ENCODE measurements at regions not wholly inside any gene's neighbourhood (a gene's known extent, or its start where the extent isn't known, plus 50 kb on each side); places are given as distances from the start of the nearest gene placed in this dataset.

DNA sequence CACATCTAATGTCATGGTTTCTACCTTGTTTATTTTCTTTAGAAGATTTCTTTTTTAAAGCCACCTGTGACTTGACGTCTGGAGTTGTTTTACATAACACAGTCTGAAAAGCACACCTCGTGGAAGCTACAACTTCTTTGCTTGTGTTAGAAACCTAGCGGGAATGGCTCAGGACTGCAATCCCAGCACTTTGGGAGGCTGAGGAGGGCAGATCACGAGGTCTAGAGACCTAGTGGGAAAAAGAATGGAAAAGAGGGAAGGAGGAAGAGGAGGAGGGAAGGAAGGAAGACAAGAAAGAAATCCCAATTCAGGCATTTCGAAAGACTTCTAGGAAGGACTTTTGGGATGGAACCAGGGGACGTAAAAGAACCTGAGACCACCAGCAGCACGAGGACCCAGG lies 146.3 kb upstream of the CELF2 start:
- TF ChIP-seq TEAD4 (IDR thresholded peaks at IDR 0.05) (no peak), EGR1 (IDR thresholded peaks at IDR 0.05) (no peak), ZBTB7A (IDR thresholded peaks at IDR 0.05; ENCODE audit: low read depth) (no peak), TAF1 (IDR thresholded peaks at IDR 0.05; ENCODE audit: low read depth) (no peak), NFIC (IDR thresholded peaks at IDR 0.05) (no peak), YY1 (IDR thresholded peaks at IDR 0.05; ENCODE audit: low read depth) (no peak), RAD21 (IDR thresholded peaks at IDR 0.05; ENCODE audit: low read depth) (no peak), EP300 (IDR thresholded peaks at IDR 0.05; ENCODE audit: borderline replicate concordance) (no peak), TCF12 (IDR thresholded peaks at IDR 0.05; ENCODE audit: low read depth) (no peak), FOXM1 (IDR thresholded peaks at IDR 0.05; ENCODE audit: borderline replicate concordance, low read depth) (no peak)
- TF ChIP-seq, protein P1, sequence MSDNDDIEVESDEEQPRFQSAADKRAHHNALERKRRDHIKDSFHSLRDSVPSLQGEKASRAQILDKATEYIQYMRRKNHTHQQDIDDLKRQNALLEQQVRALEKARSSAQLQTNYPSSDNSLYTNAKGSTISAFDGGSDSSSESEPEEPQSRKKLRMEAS (IDR thresholded peaks at IDR 0.05), result no peak
- TF ChIP-seq, protein P2, sequence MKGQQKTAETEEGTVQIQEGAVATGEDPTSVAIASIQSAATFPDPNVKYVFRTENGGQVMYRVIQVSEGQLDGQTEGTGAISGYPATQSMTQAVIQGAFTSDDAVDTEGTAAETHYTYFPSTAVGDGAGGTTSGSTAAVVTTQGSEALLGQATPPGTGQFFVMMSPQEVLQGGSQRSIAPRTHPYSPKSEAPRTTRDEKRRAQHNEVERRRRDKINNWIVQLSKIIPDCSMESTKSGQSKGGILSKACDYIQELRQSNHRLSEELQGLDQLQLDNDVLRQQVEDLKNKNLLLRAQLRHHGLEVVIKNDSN (IDR thresholded peaks at IDR 0.05), result no peak

DNA sequence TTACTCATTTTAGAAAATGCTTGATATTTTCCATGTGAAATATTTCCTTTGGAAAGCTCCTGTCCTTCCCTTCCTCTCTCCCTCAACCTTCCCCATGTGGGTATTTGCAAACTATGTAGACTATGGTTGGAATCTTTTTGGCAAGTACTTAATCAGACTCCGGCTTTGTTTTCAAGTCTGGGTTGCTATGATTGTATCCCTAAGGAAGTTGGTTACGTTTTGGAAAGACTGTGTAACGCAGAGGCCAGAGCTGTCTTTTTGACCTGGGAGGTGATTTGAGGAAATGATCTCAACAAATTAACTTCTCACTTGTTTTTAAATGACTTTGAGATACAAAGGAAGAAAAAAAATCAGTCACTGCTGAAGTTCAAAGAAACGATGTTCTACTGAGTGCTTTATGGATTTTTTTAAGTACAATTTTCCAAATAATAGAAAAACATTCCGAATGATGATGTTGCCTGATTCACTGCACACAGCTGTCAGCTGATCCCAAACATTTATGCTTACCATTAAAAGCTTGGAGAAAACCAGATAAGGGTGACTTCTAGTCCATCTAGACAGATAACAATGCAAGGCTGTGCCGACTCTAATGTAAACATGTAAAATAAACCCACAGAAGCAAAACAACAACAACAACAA lies 145.5 kb upstream of the CELF2 start:
- TF ChIP-seq, protein P2 (IDR thresholded peaks at IDR 0.05), result no peak
- TF ChIP-seq TCF12 (IDR thresholded peaks at IDR 0.05; ENCODE audit: low read depth), result no peak
- TF ChIP-seq CEBPB (IDR thresholded peaks at IDR 0.05), result no peak
- no peak for TF ChIP-seq EP300 (IDR thresholded peaks at IDR 0.05; ENCODE audit: borderline replicate concordance)
- TF ChIP-seq ZBTB7A (IDR thresholded peaks at IDR 0.05; ENCODE audit: low read depth), result no peak
- TF ChIP-seq FOXM1 (IDR thresholded peaks at IDR 0.05; ENCODE audit: borderline replicate concordance, low read depth), result no peak
- TF ChIP-seq CREB1 (IDR thresholded peaks at IDR 0.05; ENCODE audit: low read depth), result no peak
- TF ChIP-seq, protein P1 (IDR thresholded peaks at IDR 0.05), result no peak
- TF ChIP-seq RAD21 (IDR thresholded peaks at IDR 0.05; ENCODE audit: low read depth), result no peak
- TF ChIP-seq YY1 (IDR thresholded peaks at IDR 0.05; ENCODE audit: low read depth), result no peak
- no peak for TF ChIP-seq EGR1 (IDR thresholded peaks at IDR 0.05)
- TF ChIP-seq, protein P3, sequence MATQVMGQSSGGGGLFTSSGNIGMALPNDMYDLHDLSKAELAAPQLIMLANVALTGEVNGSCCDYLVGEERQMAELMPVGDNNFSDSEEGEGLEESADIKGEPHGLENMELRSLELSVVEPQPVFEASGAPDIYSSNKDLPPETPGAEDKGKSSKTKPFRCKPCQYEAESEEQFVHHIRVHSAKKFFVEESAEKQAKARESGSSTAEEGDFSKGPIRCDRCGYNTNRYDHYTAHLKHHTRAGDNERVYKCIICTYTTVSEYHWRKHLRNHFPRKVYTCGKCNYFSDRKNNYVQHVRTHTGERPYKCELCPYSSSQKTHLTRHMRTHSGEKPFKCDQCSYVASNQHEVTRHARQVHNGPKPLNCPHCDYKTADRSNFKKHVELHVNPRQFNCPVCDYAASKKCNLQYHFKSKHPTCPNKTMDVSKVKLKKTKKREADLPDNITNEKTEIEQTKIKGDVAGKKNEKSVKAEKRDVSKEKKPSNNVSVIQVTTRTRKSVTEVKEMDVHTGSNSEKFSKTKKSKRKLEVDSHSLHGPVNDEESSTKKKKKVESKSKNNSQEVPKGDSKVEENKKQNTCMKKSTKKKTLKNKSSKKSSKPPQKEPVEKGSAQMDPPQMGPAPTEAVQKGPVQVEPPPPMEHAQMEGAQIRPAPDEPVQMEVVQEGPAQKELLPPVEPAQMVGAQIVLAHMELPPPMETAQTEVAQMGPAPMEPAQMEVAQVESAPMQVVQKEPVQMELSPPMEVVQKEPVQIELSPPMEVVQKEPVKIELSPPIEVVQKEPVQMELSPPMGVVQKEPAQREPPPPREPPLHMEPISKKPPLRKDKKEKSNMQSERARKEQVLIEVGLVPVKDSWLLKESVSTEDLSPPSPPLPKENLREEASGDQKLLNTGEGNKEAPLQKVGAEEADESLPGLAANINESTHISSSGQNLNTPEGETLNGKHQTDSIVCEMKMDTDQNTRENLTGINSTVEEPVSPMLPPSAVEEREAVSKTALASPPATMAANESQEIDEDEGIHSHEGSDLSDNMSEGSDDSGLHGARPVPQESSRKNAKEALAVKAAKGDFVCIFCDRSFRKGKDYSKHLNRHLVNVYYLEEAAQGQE (IDR thresholded peaks at IDR 0.05; ENCODE audit: low read depth), result no peak
- TF ChIP-seq TEAD4 (IDR thresholded peaks at IDR 0.05), result no peak
- TF ChIP-seq NFIC (IDR thresholded peaks at IDR 0.05), result no peak
- TF ChIP-seq TAF1 (IDR thresholded peaks at IDR 0.05; ENCODE audit: low read depth), result no peak

DNA sequence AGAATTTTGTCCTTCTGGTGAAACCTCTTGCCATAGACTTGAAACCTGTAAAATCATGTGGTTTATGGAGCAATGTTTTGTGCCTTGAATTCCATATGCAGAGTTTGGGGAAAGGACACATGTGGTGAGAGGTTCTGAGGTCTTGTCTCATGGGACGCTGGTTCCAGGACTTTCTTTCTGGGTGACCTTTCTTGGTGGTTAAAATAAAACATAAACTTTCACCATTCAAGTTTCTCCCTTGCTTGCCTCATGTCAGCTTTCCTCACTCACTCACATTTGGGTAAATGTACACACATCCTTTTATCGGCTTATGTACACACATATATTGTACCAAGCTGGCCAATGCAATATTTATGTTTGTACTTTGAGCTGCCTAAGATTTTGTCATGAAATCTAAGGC lies 144.9 kb upstream of the CELF2 start:
- TF ChIP-seq, protein P2 (IDR thresholded peaks at IDR 0.05), result no peak
- TF ChIP-seq EGR1 (IDR thresholded peaks at IDR 0.05) (no peak), TAF1 (IDR thresholded peaks at IDR 0.05; ENCODE audit: low read depth) (no peak), CREB1 (IDR thresholded peaks at IDR 0.05; ENCODE audit: low read depth) (no peak), CEBPB (IDR thresholded peaks at IDR 0.05) (no peak), EP300 (IDR thresholded peaks at IDR 0.05; ENCODE audit: borderline replicate concordance) (no peak), RAD21 (IDR thresholded peaks at IDR 0.05; ENCODE audit: low read depth) (no peak), NFIC (IDR thresholded peaks at IDR 0.05) (no peak), FOXM1 (IDR thresholded peaks at IDR 0.05; ENCODE audit: borderline replicate concordance, low read depth) (no peak), ZBTB7A (IDR thresholded peaks at IDR 0.05; ENCODE audit: low read depth) (no peak), TCF12 (IDR thresholded peaks at IDR 0.05; ENCODE audit: low read depth) (no peak), YY1 (IDR thresholded peaks at IDR 0.05; ENCODE audit: low read depth) (no peak), TEAD4 (IDR thresholded peaks at IDR 0.05) (no peak)
- TF ChIP-seq, protein P3 (IDR thresholded peaks at IDR 0.05; ENCODE audit: low read depth), result no peak
- TF ChIP-seq, protein P1 (IDR thresholded peaks at IDR 0.05), result no peak

DNA sequence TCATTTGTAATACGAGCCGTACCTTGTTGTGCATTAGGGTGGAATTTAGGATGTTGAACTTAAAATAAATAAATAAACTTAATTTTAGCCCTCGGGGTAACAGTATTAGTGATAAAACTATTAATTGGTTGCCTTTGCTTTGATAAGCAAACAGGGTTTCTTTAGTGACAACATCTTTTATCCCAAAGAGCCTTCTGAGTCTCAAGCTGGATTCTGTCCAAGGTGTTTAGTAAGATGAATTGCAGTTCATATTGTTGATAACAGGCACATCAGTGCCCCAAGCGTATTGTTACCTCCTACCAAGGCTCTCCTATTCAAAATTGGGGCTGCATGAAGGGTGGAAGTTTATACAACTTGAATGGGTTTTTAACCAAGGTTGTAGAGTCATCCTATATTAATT lies 144.4 kb upstream of the CELF2 start:
- TF ChIP-seq, protein P3 (IDR thresholded peaks at IDR 0.05; ENCODE audit: low read depth), result no peak
- TF ChIP-seq, protein P2 (IDR thresholded peaks at IDR 0.05), result no peak
- TF ChIP-seq CEBPB (IDR thresholded peaks at IDR 0.05) (no peak), FOXM1 (IDR thresholded peaks at IDR 0.05; ENCODE audit: borderline replicate concordance, low read depth) (no peak)
